ENCODE measurements at regions not wholly inside any gene's neighbourhood (a gene's known extent, or its start where the extent isn't known, plus 50 kb on each side); places are given as distances from the start of the nearest gene placed in this dataset.
A peak's percentile ranks its signal among the peaks of the same experiment; 100 is the strongest.
"Not testable (repeated sequence)": the region's sequence is repeated elsewhere in the genome, so short reads cannot be mapped to it uniquely, and the experiment has no call there.

GRCh38 chr3:145387211-145387610 lies 773.8 kb downstream of the PLOD2 start:
- no peak overlapping the region for H3K27ac ChIP-seq
- DNase-seq (ENCODE audit: low read depth, low spot score) = no peak

- no peak overlapping the region for H3K27ac ChIP-seq
- DNase-seq (ENCODE audit: low read depth, low spot score) = no peak
These were observed 765.6 kb downstream of the PLOD2 start for GRCh38 chr3:145395421-145395820.

- no peak for DNase-seq (ENCODE audit: low read depth, low spot score)
- H3K27ac ChIP-seq = no peak overlapping the region
These were observed 749.4 kb downstream of the PLOD2 start for GRCh38 chr3:145411605-145412004.

- DNase-seq (ENCODE audit: low read depth, low spot score) = no peak
- H3K27ac ChIP-seq = no peak overlapping the region
These were observed 743.3 kb downstream of the PLOD2 start for GRCh38 chr3:145417678-145418077.

- DNase-seq (ENCODE audit: low read depth, low spot score) = no peak
- H3K27ac ChIP-seq = no peak overlapping the region
These were observed 738.4 kb downstream of the PLOD2 start for GRCh38 chr3:145422556-145422955.

GRCh38 chr3:145427355-145427754 lies 733.6 kb downstream of the PLOD2 start:
- H3K27ac ChIP-seq = no peak overlapping the region

GRCh38 chr3:145429546-145429945 lies 731.4 kb downstream of the PLOD2 start:
- DNase-seq (ENCODE audit: low read depth, low spot score) = no peak
- H3K27ac ChIP-seq = no peak overlapping the region

More at GRCh38 chr3:145427355-145427754, 733.6 kb downstream of the PLOD2 start:
- no peak for DNase-seq (ENCODE audit: low read depth, low spot score)

GRCh38 chr3:145448436-145448835 lies 712.5 kb downstream of the PLOD2 start:
- DNase-seq (ENCODE audit: low read depth, low spot score) = peak; percentile 16

GRCh38 chr3:145450018-145450682 lies 710.8 kb downstream of the PLOD2 start:
- H3K27ac ChIP-seq = no peak overlapping the region
- no peak for DNase-seq (ENCODE audit: low read depth, low spot score)

More at GRCh38 chr3:145448436-145448835, 712.5 kb downstream of the PLOD2 start:
- no peak overlapping the region for H3K27ac ChIP-seq

- H3K27ac ChIP-seq = no peak overlapping the region
- DNase-seq (ENCODE audit: low read depth, low spot score) = no peak
These were observed 703.0 kb downstream of the PLOD2 start for GRCh38 chr3:145457825-145458552.

- not testable (repeated sequence) for DNase-seq (ENCODE audit: low read depth, low spot score); H3K27ac ChIP-seq
These were observed 701.3 kb downstream of the PLOD2 start for GRCh38 chr3:145459681-145460080.

- no peak for DNase-seq (ENCODE audit: low read depth, low spot score)
- H3K27ac ChIP-seq = no peak overlapping the region
These were observed 689.0 kb downstream of the PLOD2 start for GRCh38 chr3:145471976-145472375.

- DNase-seq (ENCODE audit: low read depth, low spot score); H3K27ac ChIP-seq: not testable (repeated sequence)
These were observed 678.2 kb downstream of the PLOD2 start for GRCh38 chr3:145482735-145483134.

- H3K27ac ChIP-seq = no peak overlapping the region
- no peak for DNase-seq (ENCODE audit: low read depth, low spot score)
These were observed 677.0 kb downstream of the PLOD2 start for GRCh38 chr3:145483992-145484391.

- DNase-seq (ENCODE audit: low read depth, low spot score) = no peak
- H3K27ac ChIP-seq = no peak overlapping the region
These were observed 672.0 kb downstream of the PLOD2 start for GRCh38 chr3:145489011-145489410.

GRCh38 chr3:145490088-145491048 lies 670.6 kb downstream of the PLOD2 start:
- no peak overlapping the region for H3K27ac ChIP-seq
- DNase-seq (ENCODE audit: low read depth, low spot score) = no peak

GRCh38 chr3:145492456-145492855 lies 668.5 kb downstream of the PLOD2 start:
- no peak for DNase-seq (ENCODE audit: low read depth, low spot score)
- H3K27ac ChIP-seq = no peak overlapping the region

GRCh38 chr3:145517416-145517815 lies 643.6 kb downstream of the PLOD2 start:
- not testable (repeated sequence) for H3K27ac ChIP-seq; DNase-seq (ENCODE audit: low read depth, low spot score)

GRCh38 chr3:145518639-145519038 lies 642.3 kb downstream of the PLOD2 start:
- DNase-seq (ENCODE audit: low read depth, low spot score) = no peak
- H3K27ac ChIP-seq = no peak overlapping the region

GRCh38 chr3:145519398-145520047 lies 641.5 kb downstream of the PLOD2 start:
- H3K27ac ChIP-seq = no peak overlapping the region
- no peak for DNase-seq (ENCODE audit: low read depth, low spot score)

All from epithelial cell of prostate (primary cell).